ENCODE measurements at regions not wholly inside any gene's neighbourhood (a gene's known extent, or its start where the extent isn't known, plus 50 kb on each side); places are given as distances from the start of the nearest gene placed in this dataset.

DNA sequence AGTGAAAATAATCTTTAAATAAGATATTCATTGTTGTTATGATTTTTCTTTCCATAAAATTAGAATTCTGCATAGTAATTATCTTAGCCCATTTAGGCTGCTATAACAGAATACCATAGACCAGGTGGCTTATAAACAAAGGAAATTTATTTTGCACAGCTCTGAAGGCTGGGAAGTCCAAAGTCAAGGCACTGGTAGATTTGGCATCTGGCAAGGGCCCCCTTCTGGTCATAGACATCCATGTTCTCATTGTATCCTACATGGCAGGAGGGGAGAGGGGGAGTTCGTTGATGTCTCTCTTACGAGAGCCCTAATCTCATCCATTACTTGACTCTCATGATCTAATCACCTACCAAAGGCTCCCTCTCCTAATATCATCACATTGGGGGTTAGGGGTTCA, 175.0 kb upstream of the CCN2 start (continued):
- TF ChIP-seq, protein P1, sequence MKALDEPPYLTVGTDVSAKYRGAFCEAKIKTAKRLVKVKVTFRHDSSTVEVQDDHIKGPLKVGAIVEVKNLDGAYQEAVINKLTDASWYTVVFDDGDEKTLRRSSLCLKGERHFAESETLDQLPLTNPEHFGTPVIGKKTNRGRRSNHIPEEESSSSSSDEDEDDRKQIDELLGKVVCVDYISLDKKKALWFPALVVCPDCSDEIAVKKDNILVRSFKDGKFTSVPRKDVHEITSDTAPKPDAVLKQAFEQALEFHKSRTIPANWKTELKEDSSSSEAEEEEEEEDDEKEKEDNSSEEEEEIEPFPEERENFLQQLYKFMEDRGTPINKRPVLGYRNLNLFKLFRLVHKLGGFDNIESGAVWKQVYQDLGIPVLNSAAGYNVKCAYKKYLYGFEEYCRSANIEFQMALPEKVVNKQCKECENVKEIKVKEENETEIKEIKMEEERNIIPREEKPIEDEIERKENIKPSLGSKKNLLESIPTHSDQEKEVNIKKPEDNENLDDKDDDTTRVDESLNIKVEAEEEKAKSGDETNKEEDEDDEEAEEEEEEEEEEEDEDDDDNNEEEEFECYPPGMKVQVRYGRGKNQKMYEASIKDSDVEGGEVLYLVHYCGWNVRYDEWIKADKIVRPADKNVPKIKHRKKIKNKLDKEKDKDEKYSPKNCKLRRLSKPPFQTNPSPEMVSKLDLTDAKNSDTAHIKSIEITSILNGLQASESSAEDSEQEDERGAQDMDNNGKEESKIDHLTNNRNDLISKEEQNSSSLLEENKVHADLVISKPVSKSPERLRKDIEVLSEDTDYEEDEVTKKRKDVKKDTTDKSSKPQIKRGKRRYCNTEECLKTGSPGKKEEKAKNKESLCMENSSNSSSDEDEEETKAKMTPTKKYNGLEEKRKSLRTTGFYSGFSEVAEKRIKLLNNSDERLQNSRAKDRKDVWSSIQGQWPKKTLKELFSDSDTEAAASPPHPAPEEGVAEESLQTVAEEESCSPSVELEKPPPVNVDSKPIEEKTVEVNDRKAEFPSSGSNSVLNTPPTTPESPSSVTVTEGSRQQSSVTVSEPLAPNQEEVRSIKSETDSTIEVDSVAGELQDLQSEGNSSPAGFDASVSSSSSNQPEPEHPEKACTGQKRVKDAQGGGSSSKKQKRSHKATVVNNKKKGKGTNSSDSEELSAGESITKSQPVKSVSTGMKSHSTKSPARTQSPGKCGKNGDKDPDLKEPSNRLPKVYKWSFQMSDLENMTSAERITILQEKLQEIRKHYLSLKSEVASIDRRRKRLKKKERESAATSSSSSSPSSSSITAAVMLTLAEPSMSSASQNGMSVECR (CRISPR knock-in tag; IDR thresholded peaks at IDR 0.05; ENCODE audit: borderline replicate concordance): no peak

DNA sequence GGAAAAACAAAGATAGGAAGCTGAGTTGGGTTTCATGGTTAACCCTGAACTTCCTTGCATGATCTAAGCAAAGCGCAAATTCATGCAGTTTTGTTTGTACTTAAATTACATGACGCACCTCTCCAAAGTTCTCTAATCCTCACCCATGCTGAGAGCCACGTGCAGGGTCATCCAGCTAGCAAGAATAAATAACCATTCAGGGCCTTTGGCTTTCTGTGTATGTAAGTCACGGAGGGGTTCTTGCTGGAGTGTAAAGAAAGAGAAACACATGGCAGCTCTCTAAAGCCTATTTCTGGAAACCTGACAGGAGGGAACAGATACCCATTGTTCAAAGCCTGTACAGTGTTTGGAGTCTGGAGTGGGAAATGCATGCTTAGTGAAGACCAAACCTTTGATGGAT, 171.7 kb upstream of the CCN2 start:
- H3K27ac Mint-ChIP-seq: no peak overlapping the region
- ATAC-seq (no peak), DNase-seq (ENCODE audit: low spot score) (no peak)
- peaks cover 21% of the 10 kb centered on the region for H3K27me3 Mint-ChIP-seq (ENCODE audit: low read depth)
- peaks cover 18% of the 10 kb centered on the region for H3K9me3 Mint-ChIP-seq
- no peaks in the 10 kb centered on the region for H3K4me1 Mint-ChIP-seq
- TF ChIP-seq CBFB (CRISPR knock-in tag; IDR thresholded peaks at IDR 0.05; ENCODE audit: low read depth) (no peak), NR1H2 (CRISPR knock-in tag; IDR thresholded peaks at IDR 0.05) (no peak), ZNF396 (CRISPR knock-in tag; IDR thresholded peaks at IDR 0.05; ENCODE audit: borderline replicate concordance) (no peak), TCF7 (CRISPR knock-in tag; IDR thresholded peaks at IDR 0.05; ENCODE audit: low read depth) (no peak), ZNF263 (CRISPR knock-in tag; IDR thresholded peaks at IDR 0.05; ENCODE audit: low read depth) (no peak), GTF2I (CRISPR knock-in tag; conservative IDR thresholded peaks at IDR 0.05) (no peak), ZNF317 (CRISPR knock-in tag; IDR thresholded peaks at IDR 0.05; ENCODE audit: borderline replicate concordance, low read depth) (no peak), CREB1 (CRISPR knock-in tag; IDR thresholded peaks at IDR 0.05) (no peak), ZNF219 (CRISPR knock-in tag; IDR thresholded peaks at IDR 0.05; ENCODE audit: borderline replicate concordance) (no peak), ATF1 (CRISPR knock-in tag; IDR thresholded peaks at IDR 0.05) (no peak), JUN (CRISPR knock-in tag; IDR thresholded peaks at IDR 0.05) (no peak), FOXP1 (CRISPR knock-in tag; IDR thresholded peaks at IDR 0.05; ENCODE audit: borderline replicate concordance) (no peak), HMGA2 (CRISPR knock-in tag; IDR thresholded peaks at IDR 0.05) (no peak)
- TF ChIP-seq, protein P2, sequence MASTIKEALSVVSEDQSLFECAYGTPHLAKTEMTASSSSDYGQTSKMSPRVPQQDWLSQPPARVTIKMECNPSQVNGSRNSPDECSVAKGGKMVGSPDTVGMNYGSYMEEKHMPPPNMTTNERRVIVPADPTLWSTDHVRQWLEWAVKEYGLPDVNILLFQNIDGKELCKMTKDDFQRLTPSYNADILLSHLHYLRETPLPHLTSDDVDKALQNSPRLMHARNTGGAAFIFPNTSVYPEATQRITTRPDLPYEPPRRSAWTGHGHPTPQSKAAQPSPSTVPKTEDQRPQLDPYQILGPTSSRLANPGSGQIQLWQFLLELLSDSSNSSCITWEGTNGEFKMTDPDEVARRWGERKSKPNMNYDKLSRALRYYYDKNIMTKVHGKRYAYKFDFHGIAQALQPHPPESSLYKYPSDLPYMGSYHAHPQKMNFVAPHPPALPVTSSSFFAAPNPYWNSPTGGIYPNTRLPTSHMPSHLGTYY (CRISPR knock-in tag; IDR thresholded peaks at IDR 0.05): no peak
- TF ChIP-seq, protein P3, sequence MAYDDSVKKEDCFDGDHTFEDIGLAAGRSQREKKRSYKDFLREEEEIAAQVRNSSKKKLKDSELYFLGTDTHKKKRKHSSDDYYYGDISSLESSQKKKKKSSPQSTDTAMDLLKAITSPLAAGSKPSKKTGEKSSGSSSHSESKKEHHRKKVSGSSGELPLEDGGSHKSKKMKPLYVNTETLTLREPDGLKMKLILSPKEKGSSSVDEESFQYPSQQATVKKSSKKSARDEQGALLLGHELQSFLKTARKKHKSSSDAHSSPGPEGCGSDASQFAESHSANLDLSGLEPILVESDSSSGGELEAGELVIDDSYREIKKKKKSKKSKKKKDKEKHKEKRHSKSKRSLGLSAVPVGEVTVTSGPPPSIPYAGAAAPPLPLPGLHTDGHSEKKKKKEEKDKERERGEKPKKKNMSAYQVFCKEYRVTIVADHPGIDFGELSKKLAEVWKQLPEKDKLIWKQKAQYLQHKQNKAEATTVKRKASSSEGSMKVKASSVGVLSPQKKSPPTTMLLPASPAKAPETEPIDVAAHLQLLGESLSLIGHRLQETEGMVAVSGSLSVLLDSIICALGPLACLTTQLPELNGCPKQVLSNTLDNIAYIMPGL (CRISPR knock-in tag; IDR thresholded peaks at IDR 0.05): no peak
- TF ChIP-seq, protein P4, sequence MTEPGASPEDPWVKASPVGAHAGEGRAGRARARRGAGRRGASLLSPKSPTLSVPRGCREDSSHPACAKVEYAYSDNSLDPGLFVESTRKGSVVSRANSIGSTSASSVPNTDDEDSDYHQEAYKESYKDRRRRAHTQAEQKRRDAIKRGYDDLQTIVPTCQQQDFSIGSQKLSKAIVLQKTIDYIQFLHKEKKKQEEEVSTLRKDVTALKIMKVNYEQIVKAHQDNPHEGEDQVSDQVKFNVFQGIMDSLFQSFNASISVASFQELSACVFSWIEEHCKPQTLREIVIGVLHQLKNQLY (CRISPR knock-in tag; IDR thresholded peaks at IDR 0.05): no peak
- TF ChIP-seq, protein P5, sequence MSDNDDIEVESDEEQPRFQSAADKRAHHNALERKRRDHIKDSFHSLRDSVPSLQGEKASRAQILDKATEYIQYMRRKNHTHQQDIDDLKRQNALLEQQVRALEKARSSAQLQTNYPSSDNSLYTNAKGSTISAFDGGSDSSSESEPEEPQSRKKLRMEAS (CRISPR knock-in tag; IDR thresholded peaks at IDR 0.05): no peak
- TF ChIP-seq, protein P1 (CRISPR knock-in tag; IDR thresholded peaks at IDR 0.05; ENCODE audit: borderline replicate concordance): no peak
- H3K4me3 Mint-ChIP-seq: no peak overlapping the region
- CTCF ChIA-PET: no interaction called here
- H3K36me3 Mint-ChIP-seq: peaks cover 3% of the 10 kb centered on the region; the same call in 1 of the 2 replicates
- POLR2A ChIA-PET: interaction anchor here (0.6 kb wide), 1 partner anchor 171 kb away, joined by 4 read pairs; no protein-coding TSS in a partner anchor
